HG02885 (cell line): ENCODE measurements at regions not wholly inside any gene's neighbourhood (a gene's known extent, or its start where the extent isn't known, plus 50 kb on each side); places are given as distances from the start of the nearest gene placed in this dataset.
"Not testable (repeated sequence)": the region's sequence is repeated elsewhere in the genome, so short reads cannot be mapped to it uniquely, and the experiment has no call there.

ENCODE experiments used
- ATAC-seq: cut with Tn5 transposase; IDR thresholded peaks from one replicate; pipeline ENCODE4 v1.9.1; 2021; ENCODE audit warnings: mild to moderate bottlenecking; ENCODE audit not compliant: unreplicated experiment, poor library complexity

- ATAC-seq = no peak
These were observed 79.2 kb upstream of the BACH2 start for GRCh38 chr6:90375681-90376439.

- no peak for ATAC-seq
These were observed 77.6 kb upstream of the BACH2 start for GRCh38 chr6:90374201-90374600.

- no peak for ATAC-seq
These were observed 76.2 kb upstream of the BACH2 start for GRCh38 chr6:90372885-90373284.

GRCh38 chr6:90372450-90372849 is 75.8 kb upstream of the BACH2 start:
- no peak for ATAC-seq

GRCh38 chr6:90370493-90370959 is 73.9 kb upstream of the BACH2 start:
- no peak for ATAC-seq

- ATAC-seq = no peak
These were observed 73.0 kb upstream of the BACH2 start for GRCh38 chr6:90369651-90370050.

- peak; percentile 100 for ATAC-seq
These were observed 72.4 kb upstream of the BACH2 start for GRCh38 chr6:90369024-90369519.

GRCh38 chr6:90368601-90369000 is 72.0 kb upstream of the BACH2 start:
- ATAC-seq = no peak

GRCh38 chr6:90368001-90368400 is 71.4 kb upstream of the BACH2 start:
- no peak for ATAC-seq

- no peak for ATAC-seq
These were observed 69.0 kb upstream of the BACH2 start for GRCh38 chr6:90365565-90366219.

GRCh38 chr6:90365002-90365401 is 68.4 kb upstream of the BACH2 start:
- ATAC-seq = no peak

- ATAC-seq = no peak
These were observed 67.6 kb upstream of the BACH2 start for GRCh38 chr6:90364286-90364685.

- no peak for ATAC-seq
These were observed 65.7 kb upstream of the BACH2 start for GRCh38 chr6:90362318-90362717.

GRCh38 chr6:90361174-90361573 is 64.5 kb upstream of the BACH2 start:
- no peak for ATAC-seq

- not testable (repeated sequence) for ATAC-seq
These were observed 61.6 kb upstream of the BACH2 start for GRCh38 chr6:90358036-90358770.

- no peak for ATAC-seq
These were observed 59.4 kb upstream of the BACH2 start for GRCh38 chr6:90356012-90356421.

- no peak for ATAC-seq
These were observed 58.3 kb upstream of the BACH2 start for GRCh38 chr6:90354961-90355360.

GRCh38 chr6:90351696-90352095 is 55.1 kb upstream of the BACH2 start:
- no peak for ATAC-seq

GRCh38 chr6:90350689-90351554 is 54.3 kb upstream of the BACH2 start:
- ATAC-seq = no peak

GRCh38 chr6:90347411-90347851 is 50.8 kb upstream of the BACH2 start:
- ATAC-seq = no peak
